Eye (tissue), 1 donor: ENCODE measurements at regions not wholly inside any gene's neighbourhood (a gene's known extent, or its start where the extent isn't known, plus 50 kb on each side); places are given as distances from the start of the nearest gene placed in this dataset.
"Not testable (repeated sequence)": the region's sequence is repeated elsewhere in the genome, so short reads cannot be mapped to it uniquely, and the experiment has no call there.

ENCODE experiments used
- DNase-seq: peaks from one replicate; pipeline ENCODE4 v3.0.0-alpha.2; 2015

GRCh38 chr6:49274809-49275769 lies 188.0 kb downstream of the MMUT start:
- DNase-seq, result not testable (repeated sequence)

- no peak for DNase-seq
These were observed 193.9 kb downstream of the MMUT start for GRCh38 chr6:49269190-49269589.

- DNase-seq, result no peak
These were observed 198.1 kb downstream of the MMUT start for GRCh38 chr6:49264909-49265308.

GRCh38 chr6:49264496-49264895 lies 198.6 kb downstream of the MMUT start:
- no peak for DNase-seq

GRCh38 chr6:49257549-49257948 lies 205.5 kb downstream of the MMUT start:
- DNase-seq, result no peak

- no peak for DNase-seq
These were observed 207.7 kb downstream of the MMUT start for GRCh38 chr6:49255335-49255734.

GRCh38 chr6:49252901-49253300 lies 210.2 kb downstream of the MMUT start:
- DNase-seq, result no peak

GRCh38 chr6:49233483-49233882 lies 229.6 kb downstream of the MMUT start:
- DNase-seq, result no peak

- no peak for DNase-seq
These were observed 237.6 kb downstream of the MMUT start for GRCh38 chr6:49225471-49225870.

- DNase-seq, result no peak
These were observed 242.8 kb downstream of the MMUT start for GRCh38 chr6:49220293-49220692.

- no peak for DNase-seq
These were observed 257.5 kb downstream of the MMUT start for GRCh38 chr6:49205526-49205925.

- DNase-seq, result no peak
These were observed 260.0 kb downstream of the MMUT start for GRCh38 chr6:49202924-49203536.

GRCh38 chr6:49198015-49198414 lies 265.0 kb downstream of the MMUT start:
- DNase-seq, result no peak

GRCh38 chr6:49162379-49162778 lies 300.7 kb downstream of the MMUT start:
- not testable (repeated sequence) for DNase-seq

- peak; percentile 67 for DNase-seq
These were observed 307.7 kb downstream of the MMUT start for GRCh38 chr6:49155316-49155715.

- no peak for DNase-seq
These were observed 311.1 kb downstream of the MMUT start for GRCh38 chr6:49151957-49152356.

GRCh38 chr6:49151461-49151860 lies 311.6 kb downstream of the MMUT start:
- DNase-seq, result no peak

- DNase-seq, result no peak
These were observed 312.0 kb downstream of the MMUT start for GRCh38 chr6:49151033-49151432.

- no peak for DNase-seq
These were observed 317.8 kb downstream of the MMUT start for GRCh38 chr6:49145280-49145679.

- no peak for DNase-seq
These were observed 320.5 kb downstream of the MMUT start for GRCh38 chr6:49142421-49143151.

- no peak for DNase-seq
These were observed 341.1 kb downstream of the MMUT start for GRCh38 chr6:49121970-49122369.

- no peak for DNase-seq
These were observed 344.6 kb downstream of the MMUT start for GRCh38 chr6:49118478-49118877.

GRCh38 chr6:49110916-49111315 lies 352.1 kb downstream of the MMUT start:
- DNase-seq, result peak; percentile 20

GRCh38 chr6:49097664-49098063 lies 365.4 kb downstream of the MMUT start:
- not testable (repeated sequence) for DNase-seq
